Tibial nerve (tissue), 4 donors: ENCODE measurements at regions not wholly inside any gene's neighbourhood (a gene's known extent, or its start where the extent isn't known, plus 50 kb on each side); places are given as distances from the start of the nearest gene placed in this dataset.

ENCODE experiments used
- EP300 ChIP-seq, 2 donors: sonication (generic); formaldehyde crosslinking; IDR thresholded peaks; one replicate each; pipeline ENCODE4 v1.6.1; 2017; ENCODE audit warnings: antibody characterized with exemption in 2 of 2, mild to moderate bottlenecking in 1 of 2
- POLR2A ChIP-seq, 2 donors: fragments of 450-650 bp; IDR thresholded peaks; one replicate each; pipeline ENCODE4 v1.6.1; 2017; ENCODE audit warnings: antibody characterized with exemption in 2 of 2, mild to moderate bottlenecking in 2 of 2, moderate library complexity in 2 of 2
- TF ChIP-seq, protein P1 (sequence below), 5 experiments: fragments of 200-600 bp in 3 of 5; fragments of 450-650 bp in 2 of 5; sonication (generic) in 3 of 5; IDR thresholded peaks; one replicate each; pipeline ENCODE4 v1.5.1; 2016 to 2019; ENCODE audit warnings: antibody characterized with exemption in 5 of 5, mild to moderate bottlenecking in 3 of 5, moderate library complexity in 2 of 5

GRCh38 chr20:3304456-3304855 lies 65.5 kb upstream of the SLC4A11 start:
- TF ChIP-seq, protein P1, sequence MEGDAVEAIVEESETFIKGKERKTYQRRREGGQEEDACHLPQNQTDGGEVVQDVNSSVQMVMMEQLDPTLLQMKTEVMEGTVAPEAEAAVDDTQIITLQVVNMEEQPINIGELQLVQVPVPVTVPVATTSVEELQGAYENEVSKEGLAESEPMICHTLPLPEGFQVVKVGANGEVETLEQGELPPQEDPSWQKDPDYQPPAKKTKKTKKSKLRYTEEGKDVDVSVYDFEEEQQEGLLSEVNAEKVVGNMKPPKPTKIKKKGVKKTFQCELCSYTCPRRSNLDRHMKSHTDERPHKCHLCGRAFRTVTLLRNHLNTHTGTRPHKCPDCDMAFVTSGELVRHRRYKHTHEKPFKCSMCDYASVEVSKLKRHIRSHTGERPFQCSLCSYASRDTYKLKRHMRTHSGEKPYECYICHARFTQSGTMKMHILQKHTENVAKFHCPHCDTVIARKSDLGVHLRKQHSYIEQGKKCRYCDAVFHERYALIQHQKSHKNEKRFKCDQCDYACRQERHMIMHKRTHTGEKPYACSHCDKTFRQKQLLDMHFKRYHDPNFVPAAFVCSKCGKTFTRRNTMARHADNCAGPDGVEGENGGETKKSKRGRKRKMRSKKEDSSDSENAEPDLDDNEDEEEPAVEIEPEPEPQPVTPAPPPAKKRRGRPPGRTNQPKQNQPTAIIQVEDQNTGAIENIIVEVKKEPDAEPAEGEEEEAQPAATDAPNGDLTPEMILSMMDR (IDR thresholded peaks at IDR 0.05) = no peak
- TF ChIP-seq POLR2A (IDR thresholded peaks at IDR 0.05) (no peak), EP300 (IDR thresholded peaks at IDR 0.05) (no peak)
